ENCODE measurements at regions not wholly inside any gene's neighbourhood (a gene's known extent, or its start where the extent isn't known, plus 50 kb on each side); places are given as distances from the start of the nearest gene placed in this dataset.

GRCh38 chr3:6601374-6601773 lies 259.5 kb upstream of the GRM7 start:
- H3K4me1 ChIP-seq, result no peaks in the 10 kb centered on the region
- intact Hi-C loops (cut with DNase I; ENCODE audit: low total_unique reads), result no loop called here
- no peaks in the 10 kb centered on the region for H3K36me3 ChIP-seq
- H3K9me3 ChIP-seq, result no peaks in the 10 kb centered on the region
- H3K27me3 ChIP-seq, result no peaks in the 10 kb centered on the region
- no peak overlapping the region for H3K27ac ChIP-seq
- DNase-seq, result no peak
- TF ChIP-seq CTCF (IDR thresholded peaks at IDR 0.05) (no peak), POLR2A (IDR thresholded peaks at IDR 0.05) (no peak)
- H3K4me3 ChIP-seq, result no peak overlapping the region

- TF ChIP-seq POLR2A (IDR thresholded peaks at IDR 0.05), result no peak
- no peak for TF ChIP-seq CTCF (IDR thresholded peaks at IDR 0.05)
- H3K36me3 ChIP-seq, result no peaks in the 10 kb centered on the region
- no peaks in the 10 kb centered on the region for H3K9me3 ChIP-seq
- intact Hi-C loops (cut with DNase I; ENCODE audit: low total_unique reads), result no loop called here
- H3K4me1 ChIP-seq, result no peaks in the 10 kb centered on the region
- DNase-seq, result no peak
- no peak overlapping the region for H3K4me3 ChIP-seq
- H3K27me3 ChIP-seq, result no peaks in the 10 kb centered on the region
- no peak overlapping the region for H3K27ac ChIP-seq
These were observed 258.6 kb upstream of the GRM7 start for GRCh38 chr3:6602329-6602728.

GRCh38 chr3:6605227-6605626 lies 255.7 kb upstream of the GRM7 start:
- intact Hi-C loops (cut with DNase I; ENCODE audit: low total_unique reads), result no loop called here
- no peak for DNase-seq
- Histone ChIP-seq H3K27ac (no peak overlapping the region), H3K27me3 (no peaks in the 10 kb centered on the region), H3K36me3 (no peaks in the 10 kb centered on the region), H3K4me1 (no peaks in the 10 kb centered on the region), H3K4me3 (no peak overlapping the region), H3K9me3 (no peaks in the 10 kb centered on the region)
- TF ChIP-seq POLR2A (IDR thresholded peaks at IDR 0.05) (no peak), CTCF (IDR thresholded peaks at IDR 0.05) (no peak)

- intact Hi-C loops (cut with DNase I; ENCODE audit: low total_unique reads), result no loop called here
- H3K9me3 ChIP-seq, result no peaks in the 10 kb centered on the region
- no peaks in the 10 kb centered on the region for H3K27me3 ChIP-seq
- no peaks in the 10 kb centered on the region for H3K36me3 ChIP-seq
- no peak overlapping the region for H3K27ac ChIP-seq
- TF ChIP-seq CTCF (IDR thresholded peaks at IDR 0.05), result no peak
- no peak for TF ChIP-seq POLR2A (IDR thresholded peaks at IDR 0.05)
- H3K4me3 ChIP-seq, result no peak overlapping the region
- DNase-seq, result no peak
- no peaks in the 10 kb centered on the region for H3K4me1 ChIP-seq
These were observed 252.1 kb upstream of the GRM7 start for GRCh38 chr3:6608843-6609242.

GRCh38 chr3:6612034-6612616 lies 248.8 kb upstream of the GRM7 start:
- Histone ChIP-seq H3K27ac (no peak overlapping the region), H3K27me3 (no peaks in the 10 kb centered on the region), H3K4me3 (no peak overlapping the region), H3K36me3 (no peaks in the 10 kb centered on the region), H3K9me3 (no peaks in the 10 kb centered on the region), H3K4me1 (no peaks in the 10 kb centered on the region)
- intact Hi-C loops (cut with DNase I; ENCODE audit: low total_unique reads), result no loop called here
- TF ChIP-seq CTCF (IDR thresholded peaks at IDR 0.05) (no peak), POLR2A (IDR thresholded peaks at IDR 0.05) (no peak)
- DNase-seq, result no peak
